Endothelial cell of umbilical vein (primary cell): ENCODE measurements at regions not wholly inside any gene's neighbourhood (a gene's known extent, or its start where the extent isn't known, plus 50 kb on each side); places are given as distances from the start of the nearest gene placed in this dataset.

ENCODE experiments used
- CTCF ChIP-seq, 2 donors: IDR thresholded peaks; 1 replicate in 1 of 2; 2 replicates in 1 of 2; pipeline ENCODE4 v1.5.1; 2011; ENCODE audit warnings: low read length in 2 of 2, mild to moderate bottlenecking in 2 of 2, moderate library complexity in 2 of 2, control low read depth in 1 of 2, inconsistent platforms in 1 of 2, low read depth in 1 of 2; ENCODE audit not compliant: insufficient read depth in 1 of 2; ENCODE audit errors: extremely low read depth in 1 of 2
- EZH2 ChIP-seq: IDR thresholded peaks from 2 replicates; pipeline ENCODE4 v1.6.1; 2012; ENCODE audit warnings: borderline replicate concordance, low read depth, mild to moderate bottlenecking, moderate library complexity, low read length, inconsistent platforms; ENCODE audit not compliant: severe bottlenecking
- FOS ChIP-seq: IDR thresholded peaks from 2 replicates; pipeline ENCODE4 v1.6.1; 2011; ENCODE audit warnings: mild to moderate bottlenecking, low read length, moderate library complexity, borderline replicate concordance; ENCODE audit not compliant: insufficient read depth
- GATA2 ChIP-seq: IDR thresholded peaks from 2 replicates; pipeline ENCODE4 v1.7.0; 2011; ENCODE audit warnings: low read depth, mild to moderate bottlenecking, moderate library complexity, mixed read lengths, low read length; ENCODE audit not compliant: insufficient read length, insufficient read depth
- JUN ChIP-seq: IDR thresholded peaks from 2 replicates; pipeline ENCODE4 v1.6.1; 2011; ENCODE audit warnings: borderline replicate concordance, low read depth; ENCODE audit not compliant: insufficient read length, insufficient read depth
- MAX ChIP-seq: IDR thresholded peaks from 2 replicates; pipeline ENCODE4 v1.6.1; 2011; ENCODE audit not compliant: insufficient read depth, insufficient read length
- MYC ChIP-seq: IDR thresholded peaks from one replicate; pipeline ENCODE4 v1.6.1; 2011; ENCODE audit warnings: mild to moderate bottlenecking, low read depth, low read length
- POLR2A ChIP-seq: IDR thresholded peaks from 2 replicates; pipeline ENCODE4 v1.6.1; 2012; ENCODE audit warnings: low read depth, mild to moderate bottlenecking, control low read depth, low read length
- POLR2AphosphoS5 ChIP-seq: IDR thresholded peaks from 2 replicates; pipeline ENCODE4 v1.6.1; 2012; ENCODE audit warnings: low read depth, mild to moderate bottlenecking, control low read depth, low read length, moderate library complexity; ENCODE audit not compliant: insufficient read depth

GRCh38 chr12:17810399-17810798, 279.6 kb downstream of the RERGL start:
- no peak for TF ChIP-seq CTCF (IDR thresholded peaks at IDR 0.05; ENCODE audit: extremely low read depth in 1 of 2, insufficient read depth in 1 of 2, low read depth in 1 of 2, low read length in 2 of 2)
- no peak for TF ChIP-seq POLR2A
- no peak for TF ChIP-seq EZH2
- TF ChIP-seq JUN: no peak
- TF ChIP-seq GATA2: no peak
- TF ChIP-seq MAX: no peak
- TF ChIP-seq MYC: no peak
- TF ChIP-seq POLR2AphosphoS5: no peak
- no peak for TF ChIP-seq FOS
